Fibroblast of pulmonary artery (primary cell): ENCODE measurements at regions not wholly inside any gene's neighbourhood (a gene's known extent, or its start where the extent isn't known, plus 50 kb on each side); places are given as distances from the start of the nearest gene placed in this dataset.

Experiments
- DNase-seq: peaks from one replicate; pipeline ENCODE4 v3.0.0-alpha.2; 2010; ENCODE audit warnings: low read depth
- H3K4me3 ChIP-seq: replicated peaks from 2 replicates; pipeline ENCODE4 v1.5.1; 2011; ENCODE audit warnings: low read depth, mild to moderate bottlenecking, control low read depth, low read length, moderate library complexity
- CTCF ChIP-seq: IDR thresholded peaks from 2 replicates; pipeline ENCODE4 v1.5.1; 2011; ENCODE audit warnings: mild to moderate bottlenecking, control low read depth, low read length, inconsistent platforms; ENCODE audit errors: missing control alignments

GRCh38 chr6:34633256-34633655 lies 63.3 kb downstream of the ILRUN start:
- H3K4me3 ChIP-seq = no peak overlapping the region
- no peak for DNase-seq
- TF ChIP-seq CTCF = no peak

- peak; percentile 95 for DNase-seq
- TF ChIP-seq CTCF = no peak
- H3K4me3 ChIP-seq = no peak overlapping the region
Observed at GRCh38 chr6:34630040-34630439, 66.5 kb downstream of the ILRUN start.

DNA sequence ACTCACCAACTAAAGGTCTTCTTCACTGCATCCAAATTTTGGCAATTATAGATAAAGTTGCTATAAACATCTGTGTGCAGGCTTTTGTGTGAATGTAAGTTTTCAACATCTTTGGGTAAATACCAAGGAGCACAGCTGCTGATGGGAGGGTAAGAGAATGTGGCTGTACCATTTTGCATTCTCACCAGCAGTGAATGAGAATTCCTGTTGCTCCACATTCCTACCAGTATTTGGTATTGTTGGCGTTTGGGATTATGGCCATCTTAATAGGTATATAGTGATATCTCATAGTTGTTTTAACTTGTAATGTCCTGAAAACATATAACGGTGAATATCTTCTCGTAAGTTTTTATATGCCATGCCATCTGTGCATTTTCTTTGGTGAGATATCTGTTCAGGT lies 69.3 kb downstream of the ILRUN start:
- TF ChIP-seq CTCF = no peak
- no peak overlapping the region for H3K4me3 ChIP-seq
- no peak for DNase-seq

DNA sequence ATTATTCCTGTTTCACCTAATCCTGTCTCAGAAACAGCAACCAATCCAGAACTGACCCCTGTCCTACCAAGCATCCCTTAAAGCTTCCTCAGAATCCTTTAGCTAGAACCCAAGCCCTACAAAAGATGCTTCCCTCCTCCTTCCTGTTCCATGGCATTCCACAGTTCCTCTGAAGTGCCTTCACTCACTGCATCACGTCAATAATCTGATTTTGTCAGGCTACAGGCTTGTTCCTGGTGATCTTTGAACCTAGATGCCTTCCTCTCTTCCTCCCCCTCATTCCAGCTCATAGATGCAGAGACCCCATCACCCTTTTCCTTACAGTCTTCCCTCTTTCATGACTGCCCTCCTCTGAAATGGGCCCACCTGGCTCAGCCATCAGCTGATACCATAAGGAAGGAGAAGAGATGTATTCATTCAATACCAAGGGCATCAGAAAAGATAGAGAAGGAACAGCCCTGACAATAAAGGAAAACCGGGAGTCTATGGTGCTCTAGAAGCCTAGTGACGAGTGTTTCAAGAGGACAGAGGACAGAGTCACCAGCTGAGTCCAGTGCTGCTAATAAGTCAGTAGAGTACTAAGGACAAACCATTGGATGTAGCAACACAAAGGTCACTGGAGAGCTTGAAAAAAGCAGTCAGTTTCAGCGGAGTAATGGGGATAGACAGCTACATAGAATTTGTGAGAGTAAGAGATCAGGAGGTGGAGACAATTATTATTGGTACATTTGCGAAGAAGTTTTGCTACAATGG lies 62.5 kb upstream of the SPDEF start:
- no peak overlapping the region for H3K4me3 ChIP-seq
- no peak for DNase-seq
- TF ChIP-seq CTCF = no peak

- no peak for TF ChIP-seq CTCF
- no peak for DNase-seq
- no peak overlapping the region for H3K4me3 ChIP-seq
Observed at GRCh38 chr6:34617231-34617630, 61.1 kb upstream of the SPDEF start.

DNA sequence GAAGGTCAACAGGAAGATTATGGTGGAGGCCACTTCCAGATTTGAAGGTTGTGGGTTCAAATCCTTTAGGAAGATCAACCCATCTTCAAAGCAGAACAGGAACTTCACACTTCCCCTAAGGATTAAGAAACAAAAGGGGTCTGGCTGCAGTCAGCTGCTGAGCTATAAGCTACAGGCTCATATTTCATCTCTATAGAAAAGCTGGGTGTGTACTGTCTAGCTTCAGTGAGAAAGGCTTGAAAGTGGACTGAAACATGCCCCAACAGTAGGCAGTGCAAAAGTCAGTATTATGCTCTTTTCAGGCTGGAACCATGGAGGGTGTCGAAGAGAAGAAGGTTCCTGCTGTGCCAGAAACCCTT lies 60.1 kb upstream of the SPDEF start:
- TF ChIP-seq CTCF = no peak
- no peak overlapping the region for H3K4me3 ChIP-seq
- DNase-seq = no peak

GRCh38 chr6:34615574-34616226 lies 59.6 kb upstream of the SPDEF start:
- no peak overlapping the region for H3K4me3 ChIP-seq
- no peak for TF ChIP-seq CTCF
- DNase-seq = no peak
